Neural progenitor cell (in vitro differentiated cells): ENCODE measurements at regions not wholly inside any gene's neighbourhood (a gene's known extent, or its start where the extent isn't known, plus 50 kb on each side); places are given as distances from the start of the nearest gene placed in this dataset.

ENCODE experiments used
- EZH2 ChIP-seq: fragments of 200-600 bp; sonication (generic); IDR thresholded peaks from 2 replicates; pipeline ENCODE4 v1.6.1; 2017; ENCODE audit warnings: antibody characterized with exemption, mild to moderate bottlenecking, moderate library complexity
- EZH2phosphoT487 ChIP-seq: fragments of 200-600 bp; sonication (generic); IDR thresholded peaks from 2 replicates; pipeline ENCODE4 v1.6.1; 2017; ENCODE audit warnings: antibody characterized with exemption
- TF ChIP-seq, protein P1 (sequence below): fragments of 200-600 bp; sonication (generic); IDR thresholded peaks from 2 replicates; pipeline ENCODE4 v1.5.1; 2017; ENCODE audit warnings: antibody characterized with exemption, mild to moderate bottlenecking

- TF ChIP-seq, protein P1, sequence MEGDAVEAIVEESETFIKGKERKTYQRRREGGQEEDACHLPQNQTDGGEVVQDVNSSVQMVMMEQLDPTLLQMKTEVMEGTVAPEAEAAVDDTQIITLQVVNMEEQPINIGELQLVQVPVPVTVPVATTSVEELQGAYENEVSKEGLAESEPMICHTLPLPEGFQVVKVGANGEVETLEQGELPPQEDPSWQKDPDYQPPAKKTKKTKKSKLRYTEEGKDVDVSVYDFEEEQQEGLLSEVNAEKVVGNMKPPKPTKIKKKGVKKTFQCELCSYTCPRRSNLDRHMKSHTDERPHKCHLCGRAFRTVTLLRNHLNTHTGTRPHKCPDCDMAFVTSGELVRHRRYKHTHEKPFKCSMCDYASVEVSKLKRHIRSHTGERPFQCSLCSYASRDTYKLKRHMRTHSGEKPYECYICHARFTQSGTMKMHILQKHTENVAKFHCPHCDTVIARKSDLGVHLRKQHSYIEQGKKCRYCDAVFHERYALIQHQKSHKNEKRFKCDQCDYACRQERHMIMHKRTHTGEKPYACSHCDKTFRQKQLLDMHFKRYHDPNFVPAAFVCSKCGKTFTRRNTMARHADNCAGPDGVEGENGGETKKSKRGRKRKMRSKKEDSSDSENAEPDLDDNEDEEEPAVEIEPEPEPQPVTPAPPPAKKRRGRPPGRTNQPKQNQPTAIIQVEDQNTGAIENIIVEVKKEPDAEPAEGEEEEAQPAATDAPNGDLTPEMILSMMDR, result no peak
- TF ChIP-seq EZH2phosphoT487, result no peak
- TF ChIP-seq EZH2, result no peak
Measured at GRCh38 chr2:58749041-58749440, 507.9 kb upstream of the FANCL start.
